Skin epidermis (tissue), 12 donors: ENCODE measurements at regions not wholly inside any gene's neighbourhood (a gene's known extent, or its start where the extent isn't known, plus 50 kb on each side); places are given as distances from the start of the nearest gene placed in this dataset.
"Not testable (repeated sequence)": the region's sequence is repeated elsewhere in the genome, so short reads cannot be mapped to it uniquely, and the experiment has no call there.

Experiments used
- H3K27ac ChIP-seq, 21 experiments: fragments of 200-600 bp; sonication (generic) in 11 of 21; one replicate each; pipeline ENCODE4 v1.5.0; 2020; ENCODE audit warnings: mild to moderate bottlenecking in 3 of 21, inconsistent platforms in 2 of 21, moderate library complexity in 2 of 21
- H3K4me3 ChIP-seq, 7 experiments: fragments of 200-600 bp; sonication (generic) in 2 of 7; one replicate each; pipeline ENCODE4 v1.5.0; 2020; ENCODE audit warnings: inconsistent platforms in 2 of 7, mild to moderate bottlenecking in 2 of 7, moderate library complexity in 1 of 7

GRCh38 chr1:59193443-59194093 is 103.3 kb upstream of the FGGY start:
- no peak overlapping the region for H3K27ac ChIP-seq
- H3K4me3 ChIP-seq = no peak overlapping the region

DNA sequence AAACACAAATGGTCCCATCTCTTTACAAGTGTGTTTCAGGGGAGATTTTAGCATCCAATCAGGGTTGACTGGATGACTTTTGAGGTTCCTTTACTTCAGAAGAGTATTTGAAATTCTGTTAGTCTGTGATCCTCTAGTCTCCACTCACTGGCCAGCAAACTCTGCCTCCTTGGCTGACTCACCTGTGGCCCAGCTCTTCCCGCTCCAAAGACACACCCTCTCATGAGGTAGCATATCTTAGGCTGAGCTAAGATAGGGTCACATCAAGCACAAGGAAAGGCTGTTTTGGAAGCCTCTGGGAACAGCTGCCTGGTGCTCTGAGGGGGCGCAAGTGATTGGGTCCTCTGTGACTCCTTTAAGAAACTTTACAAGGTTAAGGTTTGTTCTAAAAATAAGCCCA is 102.3 kb upstream of the FGGY start:
- Histone ChIP-seq H3K4me3 (no peak overlapping the region), H3K27ac (no peak overlapping the region)

- Histone ChIP-seq H3K27ac (no peak overlapping the region), H3K4me3 (no peak overlapping the region)
Measured at GRCh38 chr1:59195151-59195550, 101.7 kb upstream of the FGGY start.

DNA sequence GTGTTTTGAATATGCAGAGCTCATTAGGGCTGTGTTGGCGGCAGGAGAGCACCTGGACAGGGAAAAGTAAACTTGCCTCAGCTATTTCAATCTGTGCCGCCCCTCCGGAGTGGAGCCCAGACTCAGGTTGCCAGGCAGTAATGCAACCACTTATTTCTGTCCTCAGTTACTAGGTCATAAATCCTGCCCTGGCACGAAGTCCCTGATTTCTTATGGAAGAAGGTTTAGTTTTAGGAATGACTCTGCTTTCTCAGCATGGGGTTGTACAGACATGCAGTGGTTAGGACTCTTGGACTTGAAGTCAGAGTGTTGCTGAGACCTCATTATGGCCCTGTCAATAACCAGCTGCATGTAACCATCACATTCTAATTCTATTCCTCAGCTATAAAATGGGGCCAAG is 98.3 kb upstream of the FGGY start:
- Histone ChIP-seq H3K4me3 (no peak overlapping the region), H3K27ac (no peak overlapping the region)

- no peak overlapping the region for H3K27ac ChIP-seq
Measured at GRCh38 chr1:59199147-59199546, 97.7 kb upstream of the FGGY start.

DNA sequence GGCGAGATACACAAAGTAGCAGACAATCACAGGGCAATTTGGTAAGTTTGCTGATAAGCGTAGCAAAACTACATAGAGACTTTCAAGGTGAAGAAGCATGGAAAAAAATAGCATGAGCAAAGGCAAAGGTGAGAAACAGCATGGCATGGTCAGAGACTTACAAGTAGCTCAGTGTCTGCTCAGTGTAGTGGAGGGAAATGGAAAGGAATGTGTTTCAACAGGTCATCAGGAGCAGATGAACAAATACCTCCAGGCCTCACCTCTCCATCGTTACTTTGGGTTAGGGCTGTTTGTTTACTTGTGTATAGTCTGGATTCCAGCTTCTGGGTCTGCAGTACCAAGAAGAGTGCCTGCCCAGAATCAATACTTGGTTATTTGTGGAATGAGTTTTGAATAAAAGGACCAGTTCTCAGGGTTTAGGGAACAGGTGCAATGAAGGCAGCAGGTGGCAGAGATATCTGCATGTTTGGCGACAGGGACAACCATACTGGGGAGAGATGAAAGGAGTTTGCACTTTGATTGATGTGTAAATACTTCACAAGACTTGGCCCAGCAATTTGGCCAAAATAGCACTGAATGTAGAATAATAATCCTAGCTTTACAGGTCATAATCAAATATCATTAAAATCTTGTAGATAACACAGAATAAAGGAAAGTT is 97.0 kb upstream of the FGGY start:
- no peak overlapping the region for H3K4me3 ChIP-seq
- H3K27ac ChIP-seq = no peak overlapping the region

More at GRCh38 chr1:59199147-59199546, 97.7 kb upstream of the FGGY start:
- no peak overlapping the region for H3K4me3 ChIP-seq

DNA sequence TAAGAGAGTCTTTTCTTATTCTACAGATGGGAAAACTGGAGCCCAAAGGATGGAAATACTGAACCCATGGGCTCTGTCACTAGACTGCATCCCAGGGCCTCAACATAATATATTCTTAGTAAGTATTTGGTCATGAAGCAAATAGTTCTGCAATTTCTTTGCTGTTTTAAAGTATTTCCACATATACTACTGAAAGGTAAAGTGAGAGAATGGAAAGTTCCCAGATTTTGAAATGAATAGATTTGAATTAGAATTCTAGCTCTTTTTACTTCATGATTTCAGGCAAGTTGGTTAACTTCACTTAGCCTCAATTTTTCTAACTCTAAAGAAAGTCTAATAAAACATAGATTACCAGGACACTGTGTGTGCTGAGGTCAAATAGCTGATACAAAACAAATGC is 95.6 kb upstream of the FGGY start:
- Histone ChIP-seq H3K27ac (no peak overlapping the region), H3K4me3 (no peak overlapping the region)

DNA sequence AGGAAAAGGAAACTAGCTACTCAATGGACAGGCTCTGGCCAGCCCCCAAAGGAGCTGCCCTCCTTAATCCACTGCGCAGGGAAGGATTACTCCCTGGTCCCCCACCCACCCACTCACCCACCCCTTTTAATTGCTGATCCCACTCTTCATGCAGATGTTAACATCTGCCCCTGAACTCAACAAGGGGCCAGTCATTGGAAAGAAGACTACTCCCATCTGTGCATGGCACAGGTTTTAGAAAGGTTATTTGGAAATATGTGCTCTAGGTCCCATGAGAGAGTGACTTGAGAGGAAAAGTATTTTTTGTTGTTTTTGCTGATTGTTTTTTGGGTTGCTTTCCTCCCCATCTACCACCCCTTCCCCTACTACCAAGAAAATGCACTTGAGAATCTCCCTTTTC is 94.4 kb upstream of the FGGY start:
- Histone ChIP-seq H3K27ac (no peak overlapping the region), H3K4me3 (no peak overlapping the region)

GRCh38 chr1:59204001-59204400 is 92.9 kb upstream of the FGGY start:
- no peak overlapping the region for H3K4me3 ChIP-seq
- peak overlapping the region in 3 of 21 experiments; percentile 1 to 33 (median 28) for H3K27ac ChIP-seq

DNA sequence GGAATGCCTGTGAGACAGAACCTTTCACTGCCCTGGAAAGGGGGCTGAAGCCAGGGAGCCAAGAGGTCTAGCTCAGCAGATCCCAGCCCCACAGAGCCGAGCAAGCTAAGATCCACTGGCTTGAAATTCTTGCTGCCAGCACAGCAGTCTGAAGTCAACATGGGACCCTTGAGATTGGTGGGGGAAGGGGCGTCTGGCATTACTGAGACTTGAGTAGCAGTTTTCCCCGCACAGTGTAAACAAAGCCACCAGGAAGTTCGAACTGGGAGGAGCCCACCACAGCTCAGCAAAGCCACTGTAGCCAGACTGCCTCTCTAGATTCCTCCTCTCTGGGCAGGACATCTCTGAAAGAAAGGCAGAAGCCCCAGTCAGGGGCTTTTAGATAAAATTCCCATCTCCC is 90.3 kb upstream of the FGGY start:
- H3K4me3 ChIP-seq, H3K27ac ChIP-seq: not testable (repeated sequence)

DNA sequence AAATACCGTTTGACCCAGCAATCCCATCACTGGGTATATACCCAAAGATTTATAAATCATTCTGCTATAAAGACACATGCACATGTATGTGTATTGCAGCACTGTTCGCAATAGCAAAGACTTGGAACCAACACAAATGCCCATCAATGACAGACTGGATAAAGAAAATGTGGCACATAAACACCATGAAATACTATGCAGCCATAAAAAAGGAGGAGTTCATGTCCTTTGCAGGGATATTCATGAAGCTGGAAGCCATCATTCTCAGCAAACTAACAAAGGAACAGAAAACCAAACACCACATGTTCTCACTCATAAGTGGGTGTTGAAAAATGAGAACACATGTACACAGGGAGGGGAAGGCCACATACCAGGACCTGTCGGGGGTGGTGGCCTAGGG is 86.5 kb upstream of the FGGY start:
- not testable (repeated sequence) for H3K27ac ChIP-seq, H3K4me3 ChIP-seq

DNA sequence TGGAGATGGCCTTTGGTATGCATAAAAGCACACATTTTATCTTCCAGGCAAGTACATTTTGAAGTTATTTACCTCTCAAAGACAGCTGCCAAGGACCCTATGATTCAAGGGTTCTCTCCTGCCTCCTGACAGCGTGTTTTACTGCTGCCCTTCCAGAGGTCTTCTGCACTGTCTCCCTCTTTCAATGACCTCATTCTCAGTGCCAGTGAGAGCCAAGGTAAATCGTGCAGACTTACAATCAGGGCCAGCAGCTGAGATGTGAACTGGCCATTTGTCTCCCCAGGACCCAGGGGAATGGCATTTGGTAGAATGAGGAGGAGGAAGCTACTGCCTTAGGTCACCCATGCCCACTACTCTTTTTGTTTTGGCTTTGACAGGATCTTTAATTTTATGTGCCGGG is 84.2 kb upstream of the FGGY start:
- Histone ChIP-seq H3K4me3 (no peak overlapping the region), H3K27ac (no peak overlapping the region)

DNA sequence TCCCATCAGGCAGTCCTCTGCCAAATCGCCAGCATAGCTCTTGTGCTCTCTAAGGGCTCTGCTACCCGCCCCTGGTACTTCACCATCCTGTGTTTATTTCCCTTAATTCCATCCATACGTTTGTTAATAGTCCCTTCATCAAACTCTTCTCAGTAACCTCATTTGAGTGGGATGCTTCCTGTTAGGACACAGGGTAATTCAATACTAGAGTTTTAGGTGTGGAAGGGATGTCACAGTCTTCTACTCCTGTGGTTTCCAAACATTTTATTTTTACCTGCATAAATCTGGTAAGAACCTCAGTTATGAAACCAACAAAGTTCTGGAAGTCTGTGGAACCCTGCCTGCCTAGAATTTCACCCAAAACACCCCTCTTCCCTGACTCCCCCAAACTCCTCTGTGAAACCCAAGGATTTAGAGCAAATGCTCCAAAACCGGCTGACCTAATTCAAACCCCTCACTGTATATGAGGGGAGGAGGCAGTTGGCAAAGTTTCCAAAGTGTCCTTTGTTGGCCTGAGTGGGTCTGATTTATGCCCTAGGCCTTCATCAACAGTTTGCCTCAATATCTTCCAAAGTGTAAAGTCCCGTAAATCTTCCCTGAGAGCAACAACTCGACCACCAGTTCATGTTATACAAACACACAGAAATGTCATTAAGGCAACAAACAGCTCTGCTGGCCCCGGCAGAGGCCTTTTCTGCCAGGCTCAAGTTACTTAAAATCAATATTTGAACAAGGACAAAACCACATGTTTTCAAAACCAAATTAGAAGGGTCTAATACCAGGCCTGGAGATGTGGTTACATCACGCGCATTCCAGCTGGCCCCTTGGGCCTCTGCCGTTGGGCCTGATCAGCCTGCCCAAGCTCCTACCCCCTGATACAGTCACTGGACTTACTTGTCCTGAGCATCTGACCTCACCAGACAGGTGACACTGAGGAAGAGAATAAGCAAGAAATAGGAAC is 82.4 kb upstream of the FGGY start:
- no peak overlapping the region for H3K27ac ChIP-seq
- no peak overlapping the region for H3K4me3 ChIP-seq

- Histone ChIP-seq H3K4me3 (no peak overlapping the region), H3K27ac (no peak overlapping the region)
Measured at GRCh38 chr1:59215766-59216291, 81.1 kb upstream of the FGGY start.

DNA sequence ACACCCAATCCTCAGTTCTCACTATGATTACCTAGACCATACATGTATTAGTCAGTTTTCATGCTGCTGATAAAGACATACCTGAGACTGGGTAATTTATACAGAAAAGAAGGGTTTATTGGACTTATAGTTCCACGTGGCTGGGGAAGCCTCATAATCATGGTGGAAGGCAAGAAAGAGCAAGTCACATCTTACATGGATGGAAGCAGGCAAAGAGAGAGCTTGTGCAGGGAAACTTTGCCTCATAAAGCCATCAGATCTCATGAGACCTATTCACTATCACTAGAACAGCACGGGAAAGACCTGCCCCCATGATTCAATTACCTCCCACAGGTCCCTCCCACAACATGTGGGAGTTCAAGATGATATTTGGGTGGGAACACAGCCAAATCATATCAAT is 79.5 kb upstream of the FGGY start:
- not testable (repeated sequence) for H3K4me3 ChIP-seq

GRCh38 chr1:59218521-59219236 is 78.2 kb upstream of the FGGY start:
- H3K27ac ChIP-seq = no peak overlapping the region
- no peak overlapping the region for H3K4me3 ChIP-seq

More for the DNA sequence above, 79.5 kb upstream of the FGGY start:
- not testable (repeated sequence) for H3K27ac ChIP-seq

DNA sequence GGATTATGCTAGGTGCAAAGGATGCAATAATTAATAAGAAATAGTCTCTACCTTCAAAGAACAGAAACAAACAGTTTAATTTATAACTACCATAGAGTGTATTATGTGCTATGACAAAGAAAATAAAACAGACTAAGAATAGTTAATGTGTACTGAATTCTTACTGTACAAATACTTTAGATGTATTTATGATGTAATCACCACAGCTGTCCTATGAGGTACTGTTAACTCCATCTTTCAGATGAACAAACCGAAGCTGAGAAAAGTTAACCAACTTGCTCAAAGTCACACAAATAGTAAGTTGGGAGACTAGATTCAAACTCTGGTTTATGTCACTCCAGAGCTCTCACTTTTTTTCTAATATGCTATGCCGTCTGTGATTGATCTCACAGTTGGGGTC is 77.0 kb upstream of the FGGY start:
- no peak overlapping the region for H3K4me3 ChIP-seq
- no peak overlapping the region for H3K27ac ChIP-seq

DNA sequence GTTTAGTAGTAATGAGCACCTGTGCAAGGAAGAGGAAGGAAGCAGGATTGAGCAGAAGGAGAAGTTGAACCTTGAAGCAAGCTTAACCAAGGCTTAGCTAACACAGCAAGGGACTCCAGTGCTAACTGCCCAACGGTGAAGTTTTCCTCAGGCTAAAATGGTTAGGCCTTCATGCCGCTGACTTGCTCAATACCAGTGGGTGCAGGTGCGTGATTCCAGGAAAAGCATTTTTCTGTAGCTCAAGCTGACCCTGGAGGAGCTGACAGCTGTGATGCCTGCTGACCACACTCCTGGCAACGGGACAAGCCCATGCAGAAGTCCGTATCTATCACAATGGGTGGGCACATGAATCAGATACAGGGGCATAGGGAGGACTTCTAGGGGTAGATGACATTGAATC is 76.5 kb upstream of the FGGY start:
- H3K27ac ChIP-seq = no peak overlapping the region
- no peak overlapping the region for H3K4me3 ChIP-seq

DNA sequence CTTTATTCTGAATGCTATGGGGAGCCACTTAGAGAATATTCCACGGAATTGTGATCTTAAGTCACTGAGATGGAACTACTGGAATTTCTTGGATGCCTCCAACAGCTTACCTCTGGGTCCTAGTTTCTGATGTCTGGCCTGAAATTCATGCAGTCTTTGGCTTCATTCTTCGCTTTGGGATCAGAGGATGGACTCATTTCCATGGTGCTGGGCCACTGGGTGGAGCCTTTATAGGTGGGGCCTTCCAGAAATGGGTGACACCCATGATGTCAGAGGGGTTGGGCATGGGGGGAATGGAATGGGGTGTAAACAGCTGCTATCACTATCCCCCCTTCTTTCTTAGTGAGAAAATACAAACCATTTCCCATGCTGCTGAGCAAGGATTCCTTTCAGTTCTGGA is 73.7 kb upstream of the FGGY start:
- no peak overlapping the region for H3K27ac ChIP-seq
- no peak overlapping the region for H3K4me3 ChIP-seq
